Ascending aorta (tissue), 2 donors: ENCODE measurements at regions not wholly inside any gene's neighbourhood (a gene's known extent, or its start where the extent isn't known, plus 50 kb on each side); places are given as distances from the start of the nearest gene placed in this dataset.

Source experiments
- DNase-seq, 2 donors: peaks; one replicate each; pipeline ENCODE4 v3.0.0-alpha.2; 2019; ENCODE audit warnings: low spot score in 2 of 2
- H3K27ac ChIP-seq, 2 donors: fragments of 200-600 bp; sonication (generic); one replicate each; pipeline ENCODE4 v1.5.1; 2016 to 2017; ENCODE audit warnings: mild to moderate bottlenecking in 1 of 2
- H3K27me3 ChIP-seq: fragments of 200-600 bp; sonication (generic); one replicate; pipeline ENCODE4 v1.5.1; 2017
- H3K36me3 ChIP-seq, 2 donors: fragments of 200-600 bp; sonication (generic); one replicate each; pipeline ENCODE4 v1.5.1; 2016
- H3K4me1 ChIP-seq, 2 donors: fragments of 200-600 bp; sonication (generic); one replicate each; pipeline ENCODE4 v1.5.1; 2016 to 2017; ENCODE audit warnings: mild to moderate bottlenecking in 1 of 2
- H3K4me3 ChIP-seq, 2 donors: fragments of 200-600 bp; sonication (generic); one replicate each; pipeline ENCODE4 v1.5.1; 2016 to 2017; ENCODE audit warnings: mild to moderate bottlenecking in 1 of 2
- H3K9me3 ChIP-seq, 2 donors: fragments of 200-600 bp; sonication (generic); one replicate each; pipeline ENCODE4 v1.5.1; 2016
- intact Hi-C: fragments of 100-400 bp; cut with DNase I; formaldehyde crosslinking; loops from one replicate; pipeline ENCODE4 v1.15.1; 2023
- TF ChIP-seq, protein P1 (sequence below), 3 experiments: fragments of 200-600 bp in 2 of 3; fragments of 450-650 bp in 1 of 3; sonication (generic) in 2 of 3; IDR thresholded peaks; one replicate each; pipeline ENCODE4 v1.5.1; 2016 to 2019; ENCODE audit warnings: antibody characterized with exemption in 3 of 3, mild to moderate bottlenecking in 1 of 3, moderate library complexity in 1 of 3

DNA sequence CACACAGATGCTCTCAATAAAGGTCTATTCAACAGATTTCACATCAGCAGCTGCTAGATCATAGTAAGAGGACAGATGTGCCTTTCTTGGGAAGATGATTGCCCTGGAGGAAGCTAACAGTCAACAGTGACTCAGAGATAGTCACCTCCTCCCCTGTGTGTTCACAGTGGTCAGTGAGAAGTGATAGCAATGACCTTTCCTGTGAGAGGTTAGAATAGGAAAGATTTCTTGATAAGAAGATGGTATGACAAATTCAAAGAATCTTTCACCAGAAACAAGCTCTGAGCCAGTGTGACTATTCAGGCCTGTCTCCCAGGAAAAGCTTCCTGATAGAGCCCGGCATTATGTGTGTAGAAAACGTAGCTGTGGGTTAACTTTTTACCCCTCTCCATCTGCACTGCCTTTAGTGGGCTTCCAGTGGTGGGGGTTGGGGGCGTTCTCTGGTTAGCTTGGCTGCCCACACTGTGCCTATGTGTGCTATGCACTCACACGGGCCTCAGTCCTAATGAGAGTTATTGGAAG, 66.4 kb upstream of the ARHGAP5 start:
- TF ChIP-seq, protein P1, sequence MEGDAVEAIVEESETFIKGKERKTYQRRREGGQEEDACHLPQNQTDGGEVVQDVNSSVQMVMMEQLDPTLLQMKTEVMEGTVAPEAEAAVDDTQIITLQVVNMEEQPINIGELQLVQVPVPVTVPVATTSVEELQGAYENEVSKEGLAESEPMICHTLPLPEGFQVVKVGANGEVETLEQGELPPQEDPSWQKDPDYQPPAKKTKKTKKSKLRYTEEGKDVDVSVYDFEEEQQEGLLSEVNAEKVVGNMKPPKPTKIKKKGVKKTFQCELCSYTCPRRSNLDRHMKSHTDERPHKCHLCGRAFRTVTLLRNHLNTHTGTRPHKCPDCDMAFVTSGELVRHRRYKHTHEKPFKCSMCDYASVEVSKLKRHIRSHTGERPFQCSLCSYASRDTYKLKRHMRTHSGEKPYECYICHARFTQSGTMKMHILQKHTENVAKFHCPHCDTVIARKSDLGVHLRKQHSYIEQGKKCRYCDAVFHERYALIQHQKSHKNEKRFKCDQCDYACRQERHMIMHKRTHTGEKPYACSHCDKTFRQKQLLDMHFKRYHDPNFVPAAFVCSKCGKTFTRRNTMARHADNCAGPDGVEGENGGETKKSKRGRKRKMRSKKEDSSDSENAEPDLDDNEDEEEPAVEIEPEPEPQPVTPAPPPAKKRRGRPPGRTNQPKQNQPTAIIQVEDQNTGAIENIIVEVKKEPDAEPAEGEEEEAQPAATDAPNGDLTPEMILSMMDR (IDR thresholded peaks at IDR 0.05), result no peak
- Histone ChIP-seq H3K27me3 (no peaks in the 10 kb centered on the region), H3K27ac (no peak overlapping the region), H3K9me3 (no peaks in the 10 kb centered on the region), H3K4me1 (peaks cover 0 to 7% of the 10 kb centered on the region in 2 donors), H3K4me3 (no peak overlapping the region), H3K36me3 (no peaks in the 10 kb centered on the region)
- intact Hi-C loops, result no loop called here
- DNase-seq, result no peak

DNA sequence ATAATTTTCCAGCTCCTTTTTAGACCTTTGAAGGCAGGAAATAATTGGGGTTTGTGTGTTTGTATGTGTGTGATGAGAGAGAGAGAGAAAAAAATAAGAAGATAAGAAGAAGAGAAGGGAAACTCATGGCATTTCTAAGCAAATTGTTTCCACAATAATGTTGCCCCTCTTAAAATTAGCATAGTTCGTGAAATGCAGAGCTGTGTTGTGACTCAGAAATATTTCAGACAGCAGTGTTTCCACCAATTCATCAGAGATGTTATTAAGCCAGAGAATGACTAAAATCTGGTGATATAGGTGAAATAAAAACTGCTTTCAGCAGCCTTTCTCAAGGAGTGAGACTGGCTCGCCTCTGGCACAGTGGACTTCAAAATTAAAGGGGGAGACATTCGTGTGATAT, 65.9 kb upstream of the ARHGAP5 start:
- DNase-seq, result no peak
- intact Hi-C loops, result no loop called here
- Histone ChIP-seq H3K9me3 (no peaks in the 10 kb centered on the region), H3K4me3 (no peak overlapping the region), H3K27ac (no peak overlapping the region), H3K27me3 (no peaks in the 10 kb centered on the region), H3K4me1 (peaks cover 0 to 7% of the 10 kb centered on the region in 2 donors), H3K36me3 (no peaks in the 10 kb centered on the region)
- TF ChIP-seq, protein P1 (IDR thresholded peaks at IDR 0.05), result no peak

DNA sequence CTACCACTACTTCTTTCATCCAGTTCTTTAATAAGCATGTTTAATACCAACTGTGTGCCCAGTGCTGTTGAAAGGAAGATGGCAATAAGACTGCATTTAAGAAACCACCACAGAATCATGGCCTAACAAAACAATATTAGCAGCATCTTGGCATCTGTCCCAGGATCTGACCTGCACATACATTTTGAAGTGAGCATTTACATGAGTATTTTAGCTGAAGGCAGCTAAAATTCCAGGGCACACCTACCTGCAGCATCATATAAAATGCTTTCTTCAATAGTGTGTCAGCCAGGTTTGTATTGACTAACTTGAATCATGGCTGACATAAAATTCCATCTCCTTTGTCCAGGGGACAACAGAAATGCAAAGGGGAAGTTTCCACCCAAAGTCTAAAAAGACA, 65.0 kb upstream of the ARHGAP5 start:
- Histone ChIP-seq H3K4me1 (peaks cover 0 to 4% of the 10 kb centered on the region in 2 donors), H3K27me3 (no peaks in the 10 kb centered on the region), H3K9me3 (no peaks in the 10 kb centered on the region), H3K36me3 (no peaks in the 10 kb centered on the region), H3K27ac (no peak overlapping the region), H3K4me3 (no peak overlapping the region)
- intact Hi-C loops, result no loop called here
- TF ChIP-seq, protein P1 (IDR thresholded peaks at IDR 0.05), result no peak
- DNase-seq, result no peak

DNA sequence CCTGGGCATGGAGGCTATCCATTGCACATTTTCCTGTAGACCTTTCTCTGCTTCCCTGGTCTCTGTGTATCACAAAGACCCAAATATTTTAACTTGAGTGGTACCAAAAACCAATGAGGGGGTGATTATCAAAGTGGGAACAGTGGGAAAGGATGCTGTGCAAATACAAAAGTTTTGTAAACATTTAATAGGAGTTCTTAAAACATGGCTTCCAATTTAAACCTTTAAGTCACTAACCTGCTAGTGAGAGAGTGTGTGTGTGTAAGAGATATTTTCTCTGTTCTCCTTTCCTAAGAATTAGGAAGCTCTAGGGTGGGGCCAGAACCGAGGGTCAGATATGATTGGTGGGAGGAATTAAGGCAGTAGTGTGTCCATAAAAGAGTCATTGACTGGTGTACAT, 64.5 kb upstream of the ARHGAP5 start:
- TF ChIP-seq, protein P1 (IDR thresholded peaks at IDR 0.05), result no peak
- H3K4me3 ChIP-seq, result no peak overlapping the region
- H3K36me3 ChIP-seq, result no peaks in the 10 kb centered on the region
- intact Hi-C loops, result no loop called here
- no peak overlapping the region for H3K27ac ChIP-seq
- no peaks in the 10 kb centered on the region for H3K9me3 ChIP-seq
- no peaks in the 10 kb centered on the region for H3K27me3 ChIP-seq
- no peak for DNase-seq
- H3K4me1 ChIP-seq, result peaks cover 0 to 3% of the 10 kb centered on the region in 2 donors

DNA sequence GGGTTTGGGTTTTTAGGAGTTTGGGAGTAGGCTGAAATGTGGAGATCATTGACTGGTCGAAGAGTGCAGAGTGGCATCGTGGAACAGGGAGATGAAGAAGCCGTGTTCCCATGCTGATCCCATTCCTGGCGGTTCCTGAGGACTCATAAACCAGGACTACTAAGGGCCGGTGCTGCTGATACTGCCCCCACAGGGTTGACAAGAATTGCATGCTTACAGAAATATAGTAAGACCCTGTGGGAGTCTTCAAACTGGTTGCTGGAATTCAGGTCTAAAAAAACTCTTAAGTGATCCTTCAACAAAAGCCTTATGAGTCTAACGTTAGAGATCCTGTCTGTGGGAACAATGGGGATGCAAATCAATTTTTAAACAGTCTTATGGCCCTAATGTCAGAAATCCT, 64.0 kb upstream of the ARHGAP5 start:
- Histone ChIP-seq H3K4me3 (no peak overlapping the region), H3K27ac (no peak overlapping the region), H3K4me1 (no peaks in the 10 kb centered on the region), H3K9me3 (no peaks in the 10 kb centered on the region), H3K27me3 (no peaks in the 10 kb centered on the region), H3K36me3 (no peaks in the 10 kb centered on the region)
- intact Hi-C loops, result no loop called here
- no peak for DNase-seq
- TF ChIP-seq, protein P1 (IDR thresholded peaks at IDR 0.05), result no peak

DNA sequence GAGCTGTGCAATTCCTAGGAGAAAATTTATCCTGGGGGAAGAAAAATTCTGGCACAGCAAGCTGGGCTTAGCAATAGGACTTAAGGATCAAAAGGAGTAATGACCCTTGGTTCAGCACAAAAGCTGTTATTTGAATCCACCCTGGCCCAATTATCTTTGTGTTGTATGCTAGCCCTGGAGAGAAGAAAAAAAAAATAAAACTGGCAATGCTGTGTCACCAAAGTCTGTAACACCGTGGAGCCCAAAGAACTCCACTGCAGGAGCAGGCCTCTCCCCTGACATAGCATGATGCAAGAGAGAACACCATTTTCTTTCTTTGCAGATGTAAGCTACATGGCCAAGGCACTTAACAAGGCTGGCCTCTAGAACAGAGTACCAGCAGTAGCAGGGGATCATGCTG, 63.0 kb upstream of the ARHGAP5 start:
- no peak for DNase-seq
- Histone ChIP-seq H3K4me1 (no peaks in the 10 kb centered on the region), H3K27ac (no peak overlapping the region), H3K27me3 (no peaks in the 10 kb centered on the region), H3K9me3 (no peaks in the 10 kb centered on the region), H3K4me3 (no peak overlapping the region), H3K36me3 (no peaks in the 10 kb centered on the region)
- intact Hi-C loops, result no loop called here
- TF ChIP-seq, protein P1 (IDR thresholded peaks at IDR 0.05), result no peak
